ENCODE measurements at regions not wholly inside any gene's neighbourhood (a gene's known extent, or its start where the extent isn't known, plus 50 kb on each side); places are given as distances from the start of the nearest gene placed in this dataset.

DNA sequence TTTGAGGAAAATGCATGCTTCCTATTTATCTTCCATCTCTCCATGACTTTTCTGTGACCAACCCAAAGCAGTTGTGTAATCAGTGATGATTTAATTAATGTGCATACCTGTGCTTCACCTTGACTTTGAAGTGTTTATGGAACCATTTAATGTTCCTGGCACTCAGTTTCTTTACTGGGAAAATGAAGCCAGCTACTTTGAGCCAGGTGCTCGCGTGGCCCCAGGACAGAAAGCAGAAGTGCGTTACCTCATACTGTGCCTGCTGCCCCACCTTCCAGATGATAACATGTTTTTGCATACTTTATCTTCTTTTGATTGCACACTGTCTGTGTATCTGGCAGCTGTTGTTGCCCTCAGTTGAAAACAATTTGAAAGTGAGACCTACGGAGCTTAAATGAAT lies 61.3 kb downstream of the PMAIP1 start:
- TF ChIP-seq, protein P1, sequence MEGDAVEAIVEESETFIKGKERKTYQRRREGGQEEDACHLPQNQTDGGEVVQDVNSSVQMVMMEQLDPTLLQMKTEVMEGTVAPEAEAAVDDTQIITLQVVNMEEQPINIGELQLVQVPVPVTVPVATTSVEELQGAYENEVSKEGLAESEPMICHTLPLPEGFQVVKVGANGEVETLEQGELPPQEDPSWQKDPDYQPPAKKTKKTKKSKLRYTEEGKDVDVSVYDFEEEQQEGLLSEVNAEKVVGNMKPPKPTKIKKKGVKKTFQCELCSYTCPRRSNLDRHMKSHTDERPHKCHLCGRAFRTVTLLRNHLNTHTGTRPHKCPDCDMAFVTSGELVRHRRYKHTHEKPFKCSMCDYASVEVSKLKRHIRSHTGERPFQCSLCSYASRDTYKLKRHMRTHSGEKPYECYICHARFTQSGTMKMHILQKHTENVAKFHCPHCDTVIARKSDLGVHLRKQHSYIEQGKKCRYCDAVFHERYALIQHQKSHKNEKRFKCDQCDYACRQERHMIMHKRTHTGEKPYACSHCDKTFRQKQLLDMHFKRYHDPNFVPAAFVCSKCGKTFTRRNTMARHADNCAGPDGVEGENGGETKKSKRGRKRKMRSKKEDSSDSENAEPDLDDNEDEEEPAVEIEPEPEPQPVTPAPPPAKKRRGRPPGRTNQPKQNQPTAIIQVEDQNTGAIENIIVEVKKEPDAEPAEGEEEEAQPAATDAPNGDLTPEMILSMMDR (IDR thresholded peaks at IDR 0.05; ENCODE audit: control insufficient read depth, extremely low read depth, insufficient read depth) = no peak
- H3K4me3 ChIP-seq (ENCODE audit: low read depth, low read length) = no peak overlapping the region
- DNase-seq (ENCODE audit: low read depth) = no peak

DNA sequence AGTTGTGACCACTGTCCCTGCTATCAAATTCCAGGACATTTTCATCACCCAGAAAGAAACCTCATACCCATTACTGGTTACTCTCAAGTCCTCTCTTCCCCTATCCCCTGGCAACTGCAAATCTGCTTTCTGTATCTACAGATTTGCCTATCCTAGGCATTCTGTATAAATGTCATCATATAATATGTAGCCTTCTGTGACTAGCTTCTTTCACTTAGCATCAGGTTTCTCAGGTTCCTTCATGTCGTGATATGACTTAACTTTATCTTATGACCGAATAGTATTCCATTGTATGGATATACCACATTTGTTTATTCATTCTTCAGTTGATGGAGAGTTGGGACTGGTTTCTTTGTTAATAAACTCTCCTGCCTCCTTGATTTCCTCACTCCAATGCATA lies 60.5 kb downstream of the PMAIP1 start:
- TF ChIP-seq, protein P1 (IDR thresholded peaks at IDR 0.05; ENCODE audit: control insufficient read depth, extremely low read depth, insufficient read depth) = no peak
- no peak for DNase-seq (ENCODE audit: low read depth)
- H3K4me3 ChIP-seq (ENCODE audit: low read depth, low read length) = no peak overlapping the region

DNA sequence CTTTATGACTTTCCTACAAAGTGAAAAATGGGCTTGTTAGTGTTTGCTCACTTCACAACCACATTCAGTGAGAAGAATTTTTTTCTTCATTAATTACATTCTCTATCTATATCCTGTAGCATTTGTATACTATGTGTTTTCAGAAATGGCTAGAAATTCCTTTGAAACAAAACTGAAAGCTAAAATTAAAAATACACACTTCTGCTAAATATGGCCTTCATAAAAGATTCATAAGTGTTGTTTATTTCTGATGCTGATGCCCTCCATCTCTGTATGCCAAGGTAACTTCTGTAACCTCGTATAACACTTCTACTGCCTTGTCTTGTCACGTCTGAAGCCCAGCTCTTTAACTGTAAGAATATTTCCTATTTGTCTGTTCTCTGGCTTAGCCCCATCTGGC lies 59.8 kb downstream of the PMAIP1 start:
- DNase-seq (ENCODE audit: low read depth) = no peak
- H3K4me3 ChIP-seq (ENCODE audit: low read depth, low read length) = no peak overlapping the region
- TF ChIP-seq, protein P1 (IDR thresholded peaks at IDR 0.05; ENCODE audit: control insufficient read depth, extremely low read depth, insufficient read depth) = no peak

DNA sequence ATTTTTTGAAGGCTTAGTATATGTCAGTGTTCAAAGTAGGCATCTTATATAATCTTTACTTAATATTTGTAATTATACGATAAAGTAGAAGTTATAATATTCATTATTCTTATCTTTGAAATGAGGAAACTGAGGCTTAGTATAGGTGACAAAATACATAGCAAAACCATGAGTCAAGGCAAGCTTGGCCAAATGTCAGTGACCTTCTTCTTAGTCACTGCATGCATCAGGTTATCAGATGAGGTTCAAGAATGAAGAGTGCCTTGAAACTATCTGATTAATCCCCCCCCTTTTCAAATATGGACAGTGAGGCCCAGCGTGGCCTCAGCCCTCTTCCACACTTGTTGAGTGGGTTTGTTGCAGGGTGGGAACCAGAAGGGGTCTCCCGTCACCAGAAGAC lies 59.3 kb downstream of the PMAIP1 start:
- H3K4me3 ChIP-seq (ENCODE audit: low read depth, low read length) = no peak overlapping the region
- DNase-seq (ENCODE audit: low read depth) = no peak
- TF ChIP-seq, protein P1 (IDR thresholded peaks at IDR 0.05; ENCODE audit: control insufficient read depth, extremely low read depth, insufficient read depth) = no peak

DNA sequence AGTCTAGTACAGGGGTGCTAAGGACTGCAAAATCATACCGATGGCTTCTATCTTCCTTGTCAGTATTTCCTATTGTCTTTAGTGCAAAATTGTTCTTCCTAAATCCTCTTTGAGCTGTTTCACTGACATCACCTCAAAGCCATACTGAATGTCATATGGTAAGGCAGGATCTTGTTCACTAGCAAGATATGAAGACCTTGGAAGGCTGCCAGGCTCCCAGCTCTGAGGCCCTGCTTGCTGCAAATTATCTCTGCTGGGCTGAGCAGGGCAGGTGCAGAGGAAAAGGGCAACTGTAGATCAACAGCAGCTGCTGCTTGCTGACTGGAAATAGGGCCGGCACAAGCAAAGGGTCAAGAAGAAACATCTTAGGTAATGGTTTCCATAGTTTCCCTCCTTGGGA lies 58.2 kb downstream of the PMAIP1 start:
- no peak overlapping the region for H3K4me3 ChIP-seq (ENCODE audit: low read depth, low read length)
- DNase-seq (ENCODE audit: low read depth) = peak; percentile 50
- TF ChIP-seq, protein P1 (IDR thresholded peaks at IDR 0.05; ENCODE audit: control insufficient read depth, extremely low read depth, insufficient read depth) = no peak

DNA sequence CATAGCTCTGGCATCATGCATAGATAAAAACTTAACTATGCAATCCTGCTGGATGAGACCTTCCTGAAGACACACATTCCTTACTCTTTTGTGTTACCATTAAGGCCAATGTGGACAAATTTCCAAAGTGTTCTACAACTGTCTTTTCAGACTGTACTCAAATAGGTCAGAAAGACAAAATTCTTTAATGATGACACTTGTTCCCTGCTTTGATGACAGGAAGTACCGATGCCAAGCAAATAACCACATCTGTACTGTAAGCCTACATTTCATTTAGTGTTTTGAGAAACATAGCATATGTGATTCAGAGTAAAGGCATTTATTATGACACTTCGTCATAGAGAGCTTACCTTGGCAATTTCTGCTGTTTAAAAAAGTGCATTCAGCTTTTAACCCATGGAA lies 55.0 kb downstream of the PMAIP1 start:
- no peak overlapping the region for H3K4me3 ChIP-seq (ENCODE audit: low read depth, low read length)
- TF ChIP-seq, protein P1 (IDR thresholded peaks at IDR 0.05; ENCODE audit: control insufficient read depth, extremely low read depth, insufficient read depth) = no peak
- DNase-seq (ENCODE audit: low read depth) = no peak

DNA sequence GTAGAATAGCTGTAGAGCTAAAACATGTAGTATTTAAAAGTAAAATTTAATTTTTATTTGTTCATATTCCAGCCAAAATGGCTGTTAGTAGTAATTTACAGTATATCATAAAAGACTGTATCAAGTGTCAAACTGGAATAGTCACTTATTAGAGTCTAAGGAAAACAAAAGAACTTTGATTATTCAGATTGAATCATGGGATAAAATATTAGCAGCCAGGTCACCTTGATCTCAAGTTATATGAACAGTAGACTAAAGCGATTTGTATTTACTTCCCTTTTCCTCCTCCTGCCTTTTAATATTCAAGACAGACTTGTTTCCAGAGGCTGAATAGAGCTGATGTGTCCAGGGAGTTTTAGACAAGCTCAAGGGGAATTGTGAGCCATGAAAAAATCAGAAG lies 54.4 kb downstream of the PMAIP1 start:
- no peak overlapping the region for H3K4me3 ChIP-seq (ENCODE audit: low read depth, low read length)
- TF ChIP-seq, protein P1 (IDR thresholded peaks at IDR 0.05; ENCODE audit: control insufficient read depth, extremely low read depth, insufficient read depth) = no peak
- no peak for DNase-seq (ENCODE audit: low read depth)
